AG04449 (cell line): ENCODE measurements at regions not wholly inside any gene's neighbourhood (a gene's known extent, or its start where the extent isn't known, plus 50 kb on each side); places are given as distances from the start of the nearest gene placed in this dataset.

ENCODE experiments used
- CTCF ChIA-PET: fragments of 350-600 bp; formaldehyde crosslinking; extraction: SDS; loops from one replicate; lab custom pipeline; 2021; ENCODE audit warnings: antibody characterized with exemption; lab: Yijun Ruan, JAX
- POLR2A ChIA-PET: fragments of 400-600, 350-600 bp; formaldehyde crosslinking; extraction: SDS; loops from one replicate; lab custom pipeline; 2020; ENCODE audit warnings: antibody characterized with exemption, inconsistent platforms; lab: Yijun Ruan, JAX
- DNase-seq: peaks from one replicate; pipeline ENCODE4 v3.0.0-alpha.2; 2010; ENCODE audit warnings: low read depth, low spot score
- H3K4me3 ChIP-seq: 2 replicates; pipeline ENCODE4 v1.5.1; 2011; ENCODE audit warnings: low read depth, mild to moderate bottlenecking, control low read depth, low read length
- TF ChIP-seq, protein P1 (sequence below): IDR thresholded peaks from one replicate; pipeline ENCODE4 v1.5.1; 2011; ENCODE audit warnings: mild to moderate bottlenecking, moderate library complexity, low read length, control low read depth, inconsistent platforms; ENCODE audit not compliant: insufficient read depth; ENCODE audit errors: missing control alignments

DNA sequence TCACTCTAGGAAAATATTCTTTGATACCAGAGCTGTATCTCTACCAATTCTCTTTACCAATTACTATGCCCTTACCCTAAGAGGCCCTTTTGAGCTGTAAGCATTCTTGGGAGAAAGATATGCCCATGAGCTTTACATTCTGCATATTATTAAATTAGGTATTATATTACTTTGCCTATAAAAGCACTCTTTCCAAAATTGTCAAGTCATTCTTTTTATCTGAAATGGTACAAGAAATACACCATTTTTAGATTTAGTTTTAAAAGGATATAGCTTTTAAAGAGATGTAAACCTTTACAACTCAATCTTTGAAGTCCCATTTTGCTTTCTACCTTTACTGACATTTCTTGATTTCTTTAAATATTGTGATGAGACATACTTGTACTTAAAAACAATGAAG lies 343.5 kb downstream of the C12orf50 start:
- ChIA-PET CTCF (no interaction called here), POLR2A (no interaction called here)
- DNase-seq: no peak
- TF ChIP-seq, protein P1, sequence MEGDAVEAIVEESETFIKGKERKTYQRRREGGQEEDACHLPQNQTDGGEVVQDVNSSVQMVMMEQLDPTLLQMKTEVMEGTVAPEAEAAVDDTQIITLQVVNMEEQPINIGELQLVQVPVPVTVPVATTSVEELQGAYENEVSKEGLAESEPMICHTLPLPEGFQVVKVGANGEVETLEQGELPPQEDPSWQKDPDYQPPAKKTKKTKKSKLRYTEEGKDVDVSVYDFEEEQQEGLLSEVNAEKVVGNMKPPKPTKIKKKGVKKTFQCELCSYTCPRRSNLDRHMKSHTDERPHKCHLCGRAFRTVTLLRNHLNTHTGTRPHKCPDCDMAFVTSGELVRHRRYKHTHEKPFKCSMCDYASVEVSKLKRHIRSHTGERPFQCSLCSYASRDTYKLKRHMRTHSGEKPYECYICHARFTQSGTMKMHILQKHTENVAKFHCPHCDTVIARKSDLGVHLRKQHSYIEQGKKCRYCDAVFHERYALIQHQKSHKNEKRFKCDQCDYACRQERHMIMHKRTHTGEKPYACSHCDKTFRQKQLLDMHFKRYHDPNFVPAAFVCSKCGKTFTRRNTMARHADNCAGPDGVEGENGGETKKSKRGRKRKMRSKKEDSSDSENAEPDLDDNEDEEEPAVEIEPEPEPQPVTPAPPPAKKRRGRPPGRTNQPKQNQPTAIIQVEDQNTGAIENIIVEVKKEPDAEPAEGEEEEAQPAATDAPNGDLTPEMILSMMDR: no peak
- H3K4me3 ChIP-seq: no peak overlapping the region

DNA sequence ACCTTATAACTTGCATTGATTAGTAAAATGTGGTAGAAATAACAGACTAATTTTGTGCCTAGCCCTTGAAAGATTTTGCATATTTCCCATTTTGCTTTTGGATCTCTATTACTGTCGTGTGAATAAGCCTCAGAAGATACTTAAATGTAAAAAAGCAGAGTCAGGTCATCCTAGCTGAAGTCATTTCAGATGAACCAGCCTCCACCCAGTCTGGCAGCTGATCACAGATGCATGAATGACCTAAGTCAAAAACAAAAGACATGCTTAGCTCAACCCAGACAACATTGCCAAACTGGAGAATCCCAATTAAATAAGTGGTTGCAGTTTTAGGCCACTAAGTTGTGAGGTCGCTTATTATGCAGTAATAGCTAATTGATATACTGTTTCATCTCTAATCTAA lies 349.9 kb downstream of the C12orf50 start:
- ChIA-PET POLR2A (no interaction called here), CTCF (no interaction called here)
- TF ChIP-seq, protein P1: no peak
- DNase-seq: no peak
- no peak overlapping the region for H3K4me3 ChIP-seq

DNA sequence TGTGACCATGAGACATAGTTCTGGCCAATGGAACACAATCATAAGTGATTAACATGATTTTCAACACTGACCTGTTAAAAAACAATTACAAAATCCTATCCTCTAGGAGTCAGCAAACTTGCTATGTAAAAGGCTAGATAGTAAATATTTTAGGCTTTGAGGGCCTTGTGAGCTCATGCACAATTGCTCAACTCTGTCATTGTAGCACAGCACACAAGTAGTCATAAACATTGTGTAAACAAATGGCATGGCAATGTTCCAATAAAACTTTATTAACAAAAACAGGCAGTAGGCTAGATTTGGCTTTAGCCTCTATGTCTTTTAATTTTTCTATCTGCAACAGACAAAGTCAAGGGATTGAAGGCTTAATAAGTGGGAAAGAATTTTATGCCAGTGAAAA lies 350.7 kb downstream of the C12orf50 start:
- no peak overlapping the region for H3K4me3 ChIP-seq
- ChIA-PET POLR2A (no interaction called here), CTCF (no interaction called here)
- DNase-seq: no peak
- TF ChIP-seq, protein P1: no peak

DNA sequence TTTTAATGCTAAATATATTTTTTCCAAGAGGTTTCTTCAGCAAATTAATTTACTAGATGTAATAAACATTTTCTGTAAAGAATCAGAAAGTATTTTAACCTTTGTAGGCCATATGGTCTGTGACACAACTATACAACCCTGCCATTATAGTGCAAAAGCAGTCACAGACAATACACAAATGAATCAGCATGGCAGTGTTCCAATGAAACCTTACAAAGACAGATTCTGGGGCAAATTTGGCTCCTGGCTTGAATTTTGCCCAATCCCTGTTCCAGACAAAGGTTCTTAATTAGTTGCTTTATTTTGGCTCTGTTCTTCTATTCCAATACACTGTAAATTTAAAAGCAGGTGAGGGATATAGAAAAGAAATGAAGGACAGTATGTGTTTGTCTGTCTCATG lies 352.5 kb downstream of the C12orf50 start:
- TF ChIP-seq, protein P1: no peak

DNA sequence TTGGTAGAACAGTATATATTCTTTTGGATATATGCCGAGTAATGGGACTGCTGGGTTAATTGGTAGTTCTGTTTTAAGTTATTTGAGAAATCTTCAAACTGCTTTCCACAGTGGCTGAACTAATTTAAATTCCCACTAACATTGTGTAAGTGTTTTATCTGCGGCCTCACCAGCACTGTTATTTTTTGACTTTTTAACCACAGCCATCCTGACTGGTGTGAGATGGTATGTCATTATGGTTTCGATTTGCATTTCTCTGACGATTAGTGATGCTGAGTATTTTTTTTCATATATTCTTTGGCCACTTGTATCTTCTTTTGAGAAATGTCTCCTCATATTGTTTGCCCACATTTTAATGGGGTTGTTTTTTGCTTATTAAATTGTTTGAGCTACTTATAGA lies 357.4 kb downstream of the C12orf50 start:
- POLR2A ChIA-PET: no interaction called here

More for the DNA sequence above, 352.5 kb downstream of the C12orf50 start:
- DNase-seq: no peak
- ChIA-PET POLR2A (no interaction called here), CTCF (no interaction called here)
- no peak overlapping the region for H3K4me3 ChIP-seq

DNA sequence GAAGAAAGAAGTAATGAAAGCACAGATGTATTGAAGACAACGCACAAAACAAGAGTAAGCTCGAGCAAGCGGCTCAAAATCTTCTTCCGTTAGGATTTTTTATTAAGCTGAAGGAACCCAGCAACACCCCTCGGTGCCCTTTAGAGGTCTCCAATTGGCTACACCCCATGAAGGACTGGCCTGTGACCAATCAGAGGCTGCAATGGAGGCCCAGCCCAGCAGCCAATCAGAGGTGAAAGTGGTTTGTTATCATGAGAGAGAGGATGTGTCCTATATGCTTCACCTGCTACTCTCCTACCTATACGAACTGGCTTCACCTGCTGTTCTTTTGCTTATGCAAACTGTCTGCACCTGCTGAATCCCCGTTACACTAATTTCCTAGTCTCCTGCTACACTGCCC lies 358.8 kb downstream of the C12orf50 start:
- TF ChIP-seq, protein P1: no peak
- no peak overlapping the region for H3K4me3 ChIP-seq
- CTCF ChIA-PET: no interaction called here
- POLR2A ChIA-PET: no interaction called here
- DNase-seq: no peak

More for the DNA sequence above, 357.4 kb downstream of the C12orf50 start:
- CTCF ChIA-PET: no interaction called here
- H3K4me3 ChIP-seq: no peak overlapping the region
- peak; percentile 9 for DNase-seq
- TF ChIP-seq, protein P1: no peak

DNA sequence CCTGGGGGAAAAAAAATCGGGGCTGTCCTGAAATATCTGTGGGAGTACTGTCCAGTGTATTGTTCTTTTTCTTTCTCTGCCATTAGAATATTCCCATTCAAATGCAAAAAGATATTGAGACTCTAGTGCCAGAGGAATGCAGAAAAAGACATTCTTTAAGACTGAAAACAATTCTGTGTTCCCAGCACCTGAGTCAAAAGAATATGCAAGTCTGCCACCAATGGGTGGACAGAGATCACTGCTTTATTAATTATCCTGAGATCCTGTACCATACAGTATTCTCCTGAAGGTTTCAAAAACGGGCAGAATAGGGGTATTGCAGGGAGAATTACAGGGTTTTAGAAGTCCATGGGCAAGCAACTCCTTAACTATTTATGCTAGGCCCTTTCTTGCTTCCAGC lies 361.8 kb downstream of the C12orf50 start:
- TF ChIP-seq, protein P1: no peak
- POLR2A ChIA-PET: no interaction called here
- DNase-seq: no peak
- CTCF ChIA-PET: no interaction called here
- no peak overlapping the region for H3K4me3 ChIP-seq
